ENCODE measurements at regions not wholly inside any gene's neighbourhood (a gene's known extent, or its start where the extent isn't known, plus 50 kb on each side); places are given as distances from the start of the nearest gene placed in this dataset.

- peaks cover 0 to 2% of the 10 kb centered on the region in 2 experiments; a peak in 1 of 4 replicates for H3K4me1 ChIP-seq (ENCODE audit: control insufficient read depth in 1 of 2, insufficient read depth in 2 of 2, low read depth in 1 of 2, low read length in 1 of 2)
- H3K4me3 ChIP-seq (ENCODE audit: low read depth in 2 of 2, low read length in 1 of 2), result no peak overlapping the region
- CTCF ChIA-PET, result interaction anchor here (0.6 to 3.9 kb wide), 3 partner anchors 10 to 24 kb away, joined by 3 to 68 read pairs (median 8); no protein-coding TSS in a partner anchor
- no peaks in the 10 kb centered on the region for H3K9me2 ChIP-seq
- no peak overlapping the region for H3K4me2 ChIP-seq
- no peaks in the 10 kb centered on the region for H3F3A ChIP-seq (replicated peaks; ENCODE audit: insufficient read depth)
- no peaks in the 10 kb centered on the region for H3K27me3 ChIP-seq (ENCODE audit: insufficient read depth)
- H3K27ac ChIP-seq (ENCODE audit: low read depth in 2 of 2, low read length in 1 of 2), result no peak overlapping the region
- H2AFZ ChIP-seq (ENCODE audit: low read depth), result no peak overlapping the region
- TF ChIP-seq CHD2 (IDR thresholded peaks at IDR 0.05; ENCODE audit: low read length, partially characterized antibody), result no peak
- no peak for TF ChIP-seq JUND (IDR thresholded peaks at IDR 0.05)
- TF ChIP-seq, protein P1, sequence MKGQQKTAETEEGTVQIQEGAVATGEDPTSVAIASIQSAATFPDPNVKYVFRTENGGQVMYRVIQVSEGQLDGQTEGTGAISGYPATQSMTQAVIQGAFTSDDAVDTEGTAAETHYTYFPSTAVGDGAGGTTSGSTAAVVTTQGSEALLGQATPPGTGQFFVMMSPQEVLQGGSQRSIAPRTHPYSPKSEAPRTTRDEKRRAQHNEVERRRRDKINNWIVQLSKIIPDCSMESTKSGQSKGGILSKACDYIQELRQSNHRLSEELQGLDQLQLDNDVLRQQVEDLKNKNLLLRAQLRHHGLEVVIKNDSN (IDR thresholded peaks at IDR 0.05; ENCODE audit: borderline replicate concordance, low read depth), result no peak
- TF ChIP-seq NRF1 (IDR thresholded peaks at IDR 0.05; ENCODE audit: low read depth, low read length), result no peak
- TF ChIP-seq GABPA (IDR thresholded peaks at IDR 0.05; ENCODE audit: low read depth), result no peak
- TF ChIP-seq SIN3A (IDR thresholded peaks at IDR 0.05; ENCODE audit: borderline replicate concordance, low read depth, low read length), result no peak
- no peak for TF ChIP-seq CTCF (IDR thresholded peaks at IDR 0.05)
- TF ChIP-seq RFX5 (IDR thresholded peaks at IDR 0.05; ENCODE audit: low read length), result no peak
- no peak for TF ChIP-seq ZBTB33 (IDR thresholded peaks at IDR 0.05; ENCODE audit: borderline replicate concordance, low read depth)
- no peak for TF ChIP-seq TCF12 (IDR thresholded peaks at IDR 0.05)
- no peak for TF ChIP-seq TEAD4 (IDR thresholded peaks at IDR 0.05; ENCODE audit: borderline replicate concordance, insufficient read depth)
- POLR2A ChIA-PET, result no interaction called here
- no peaks in the 10 kb centered on the region for H4K20me1 ChIP-seq (ENCODE audit: insufficient read depth)
- no peaks in the 10 kb centered on the region for H3K79me2 ChIP-seq (ENCODE audit: insufficient read depth)
- no peaks in the 10 kb centered on the region; the same call in 1 of the 2 replicates for H3K9me3 ChIP-seq
- no peak overlapping the region for H3K9ac ChIP-seq
- 88% methylated on average over 6 of the region's 6 CpGs for WGBS (ENCODE audit: low lambda C conversion rate)
- H3K36me3 ChIP-seq (replicated peaks in 1 of 2; ENCODE audit: control insufficient read depth in 1 of 2, insufficient read depth in 2 of 2, low read length in 1 of 2), result no peaks in the 10 kb centered on the region
- DNase-seq, result no peak
These were observed 439.1 kb downstream of the ETS1 start for GRCh38 chr11:128148208-128148607.

DNA sequence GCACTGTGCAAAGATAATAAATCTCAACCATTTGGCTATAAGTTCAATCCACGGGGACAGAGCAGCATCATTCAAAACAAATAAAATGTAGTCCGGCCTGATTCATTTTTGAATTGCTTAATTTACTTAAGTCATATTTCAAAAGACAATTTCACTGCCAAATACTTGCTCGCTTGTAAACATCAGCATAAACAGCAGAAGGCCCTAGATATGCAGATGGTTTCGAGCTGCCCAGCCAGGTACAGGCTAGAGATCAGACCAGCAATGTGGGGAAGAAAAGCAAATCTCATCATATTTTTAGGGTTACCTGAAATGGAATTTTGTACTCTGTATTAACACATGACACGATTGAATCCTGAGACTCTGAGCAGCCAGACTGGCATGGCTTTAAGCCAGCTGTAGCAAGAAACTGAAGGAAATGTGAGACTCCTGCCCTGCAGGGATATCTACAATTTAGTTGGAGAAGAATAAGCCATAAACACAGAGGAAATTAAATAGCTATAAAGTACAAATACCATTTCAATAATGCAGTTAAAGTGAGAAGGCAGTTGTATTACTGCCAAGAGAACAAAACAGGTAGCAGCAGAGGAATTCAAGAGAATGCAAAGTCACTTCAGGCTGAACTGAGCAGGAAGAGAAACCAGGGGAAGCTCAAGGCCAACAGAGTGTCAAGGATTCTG is 440.3 kb downstream of the ETS1 start:
- H3K4me2 ChIP-seq, result no peak overlapping the region
- 57% methylated on average over 5 of the region's 5 CpGs for WGBS (ENCODE audit: low lambda C conversion rate)
- H3K9me2 ChIP-seq, result no peaks in the 10 kb centered on the region
- H2AFZ ChIP-seq (ENCODE audit: low read depth), result no peak overlapping the region; the same call in 1 of the 2 replicates
- H3K9me3 ChIP-seq, result no peaks in the 10 kb centered on the region; the same call in 1 of the 2 replicates
- ChIA-PET CTCF (interaction anchor here (1.2 to 3.9 kb wide), 4 partner anchors 11 to 684 kb away, joined by 3 to 68 read pairs (median 6); no protein-coding TSS in a partner anchor), POLR2A (no interaction called here)
- no peaks in the 10 kb centered on the region for H3K27me3 ChIP-seq (ENCODE audit: insufficient read depth)
- no peak for DNase-seq
- H3K4me1 ChIP-seq (ENCODE audit: control insufficient read depth in 1 of 2, insufficient read depth in 2 of 2, low read depth in 1 of 2, low read length in 1 of 2), result peaks cover 0 to 2% of the 10 kb centered on the region in 2 experiments; a peak in 1 of 4 replicates
- no peaks in the 10 kb centered on the region for H3F3A ChIP-seq (replicated peaks; ENCODE audit: insufficient read depth)
- no peaks in the 10 kb centered on the region for H3K36me3 ChIP-seq (replicated peaks in 1 of 2; ENCODE audit: control insufficient read depth in 1 of 2, insufficient read depth in 2 of 2, low read length in 1 of 2)
- H4K20me1 ChIP-seq (ENCODE audit: insufficient read depth), result no peaks in the 10 kb centered on the region
- H3K79me2 ChIP-seq (ENCODE audit: insufficient read depth), result no peaks in the 10 kb centered on the region
- H3K9ac ChIP-seq, result no peak overlapping the region
- TF ChIP-seq GABPA (IDR thresholded peaks at IDR 0.05; ENCODE audit: low read depth), result no peak
- TF ChIP-seq RAD21 (IDR thresholded peaks at IDR 0.05; ENCODE audit: low read length), result no peak
- no peak for TF ChIP-seq FOXJ3 (CRISPR knock-in tag; IDR thresholded peaks at IDR 0.05)
- no peak for TF ChIP-seq FOSL2 (IDR thresholded peaks at IDR 0.05; ENCODE audit: borderline replicate concordance, low read depth)
- no peak for TF ChIP-seq ELF1 (IDR thresholded peaks at IDR 0.05)
- TF ChIP-seq TEAD4 (IDR thresholded peaks at IDR 0.05; ENCODE audit: borderline replicate concordance, insufficient read depth), result no peak
- TF ChIP-seq CHD2 (IDR thresholded peaks at IDR 0.05; ENCODE audit: low read length, partially characterized antibody), result no peak
- TF ChIP-seq MAX (IDR thresholded peaks at IDR 0.05; ENCODE audit: low read depth), result no peak
- TF ChIP-seq CTCF (IDR thresholded peaks at IDR 0.05), result no peak
- no peak for TF ChIP-seq EZH2phosphoT487 (IDR thresholded peaks at IDR 0.05; ENCODE audit: borderline replicate concordance, low read depth)
- no peak for TF ChIP-seq RCOR1 (IDR thresholded peaks at IDR 0.05; ENCODE audit: low read length)
- no peak for TF ChIP-seq NRF1 (IDR thresholded peaks at IDR 0.05; ENCODE audit: low read depth, low read length)
- no peak for TF ChIP-seq YY1 (IDR thresholded peaks at IDR 0.05; ENCODE audit: low read depth)
- no peak for TF ChIP-seq NFIC (IDR thresholded peaks at IDR 0.05; ENCODE audit: borderline replicate concordance)
- H3K4me3 ChIP-seq (ENCODE audit: low read depth in 2 of 2, low read length in 1 of 2), result no peak overlapping the region
- no peak overlapping the region for H3K27ac ChIP-seq (ENCODE audit: low read depth in 2 of 2, low read length in 1 of 2)

Measured in SK-N-SH (cell line).